ENCODE measurements at regions not wholly inside any gene's neighbourhood (a gene's known extent, or its start where the extent isn't known, plus 50 kb on each side); places are given as distances from the start of the nearest gene placed in this dataset.

DNA sequence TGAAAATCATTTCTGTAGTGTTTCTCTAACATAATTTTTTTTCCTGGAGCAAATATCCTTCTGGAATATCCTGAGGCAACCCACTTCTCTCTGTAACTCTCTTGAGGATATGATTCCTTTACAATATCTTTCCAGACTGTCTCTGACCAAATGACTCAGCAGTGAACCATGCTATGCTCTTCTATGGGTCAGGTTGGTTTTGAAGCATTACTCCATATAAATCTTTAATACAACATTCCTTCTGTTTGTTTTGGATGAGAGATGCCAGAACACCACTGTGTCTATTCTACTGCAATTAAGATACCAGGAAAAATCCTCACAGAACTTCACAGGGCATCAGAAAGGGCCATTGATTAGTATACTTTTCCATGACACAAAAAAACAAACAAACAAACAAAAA lies 626.4 kb upstream of the ZNF385D start:
- Histone ChIP-seq H3K56ac (ENCODE audit: insufficient read length, low read depth, low read length) (no peak overlapping the region), H2BK120ac (ENCODE audit: low read depth, low read length, poor library complexity, severe bottlenecking) (no peak overlapping the region), H3K79me2 (ENCODE audit: insufficient read depth, low read length) (no peaks in the 10 kb centered on the region), H3K27ac (ENCODE audit: insufficient read length, low read depth, low read length) (no peak overlapping the region), H3K18ac (ENCODE audit: insufficient read length, low read depth, low read length) (no peak overlapping the region), H3K4me2 (ENCODE audit: insufficient read depth, insufficient read length, low read length) (no peak overlapping the region), H3K9ac (ENCODE audit: extremely low read depth, insufficient read length, low read length) (no peak overlapping the region), H4K8ac (replicated peaks; ENCODE audit: insufficient read length, low read depth, low read length) (no peak overlapping the region), H2AK5ac (ENCODE audit: insufficient read length, low read length) (no peak overlapping the region), H2BK5ac (ENCODE audit: insufficient read length, low read length) (no peak overlapping the region), H3K23ac (ENCODE audit: insufficient read length, low read depth, low read length) (no peak overlapping the region), H3K4ac (ENCODE audit: low read depth, low read length) (no peak overlapping the region), H4K5ac (ENCODE audit: insufficient read length, low read depth, low read length) (no peak overlapping the region), H2BK15ac (ENCODE audit: low read depth, low read length) (no peak overlapping the region), H2BK20ac (ENCODE audit: low read depth, low read length, poor library complexity, severe bottlenecking) (no peak overlapping the region), H4K91ac (ENCODE audit: insufficient read length, low read depth, low read length) (no peak overlapping the region), H3K23me2 (ENCODE audit: insufficient read length, low read depth, low read length, poor library complexity, severe bottlenecking) (no peaks in the 10 kb centered on the region), H3T11ph (ENCODE audit: low read length) (no peak overlapping the region), H3K14ac (ENCODE audit: insufficient read depth, low read length) (no peak overlapping the region), H2AFZ (ENCODE audit: low read length) (no peak overlapping the region), H3K79me1 (ENCODE audit: insufficient read depth, low read depth, low read length, poor library complexity, severe bottlenecking) (no peaks in the 10 kb centered on the region), H3K27me3 (ENCODE audit: insufficient read depth, low read length) (peaks cover 7% of the 10 kb centered on the region; the same call in 1 of the 2 replicates), H4K20me1 (ENCODE audit: control insufficient read depth, insufficient read depth, insufficient read length) (no peaks in the 10 kb centered on the region), H3K4me1 (ENCODE audit: insufficient read depth, low read length) (no peaks in the 10 kb centered on the region), H3K9me3 (ENCODE audit: control insufficient read depth, low read depth, low read length) (no peaks in the 10 kb centered on the region), H2BK12ac (ENCODE audit: insufficient read length, low read depth, low read length) (no peak overlapping the region)
- peaks cover 11 to 14% of the 10 kb centered on the region in 2 experiments for H3K4me1 Mint-ChIP-seq
- no peak overlapping the region for H3K27ac Mint-ChIP-seq
- no peak for TF ChIP-seq CTCF (conservative IDR thresholded peaks at IDR 0.05)
- no peak overlapping the region for H3K4me3 Mint-ChIP-seq
- H3K9me3 Mint-ChIP-seq: no peaks in the 10 kb centered on the region
- DNase-seq: no peak
- H3K27me3 Mint-ChIP-seq (ENCODE audit: low read depth): peaks cover 39% of the 10 kb centered on the region
- H3K36me3 Mint-ChIP-seq (ENCODE audit: insufficient read depth in 1 of 3, low read depth in 3 of 3): peaks cover 0 to 2% (median 0%) of the 10 kb centered on the region in 3 experiments; a peak in 2 of 7 replicates
